OCI-LY1 (cell line): ENCODE measurements at regions not wholly inside any gene's neighbourhood (a gene's known extent, or its start where the extent isn't known, plus 50 kb on each side); places are given as distances from the start of the nearest gene placed in this dataset.

Experiments
- H2AFZ ChIP-seq: fragments of 200-600 bp; sonication (generic), shearing (Covaris generic); 2 replicates; pipeline ENCODE4 v1.6.0; 2014; ENCODE audit warnings: antibody characterized with exemption, mild to moderate bottlenecking, low read length
- H3F3A ChIP-seq: fragments of 200-600 bp; sonication (generic), shearing (Covaris generic); 2 replicates; pipeline ENCODE4 v1.6.0; 2014; ENCODE audit warnings: mild to moderate bottlenecking, antibody characterized with exemption, low read length, moderate library complexity; ENCODE audit not compliant: insufficient read depth
- H3K27ac ChIP-seq: fragments of 200-600 bp; sonication (generic); 2 replicates; pipeline ENCODE4 v1.5.1; 2014; ENCODE audit warnings: low read length, mixed run types, mild to moderate bottlenecking, low read depth; ENCODE audit not compliant: poor library complexity, severe bottlenecking
- H3K27me3 ChIP-seq: fragments of 200-600 bp; sonication (generic); 2 replicates; pipeline ENCODE4 v1.6.0; 2014; ENCODE audit warnings: antibody characterized with exemption, mild to moderate bottlenecking, low read length, moderate library complexity; ENCODE audit not compliant: insufficient read depth
- H3K36me3 ChIP-seq: fragments of 200-600 bp; sonication (generic); 2 replicates; pipeline ENCODE4 v1.6.1; 2014; ENCODE audit warnings: mild to moderate bottlenecking, antibody characterized with exemption, low read length, moderate library complexity, mixed read lengths; ENCODE audit not compliant: insufficient read depth
- H3K4me1 ChIP-seq: fragments of 200-600 bp; sonication (generic); 2 replicates; pipeline ENCODE4 v1.5.1; 2014; ENCODE audit warnings: mild to moderate bottlenecking, low read length, moderate library complexity; ENCODE audit not compliant: insufficient read depth, severe bottlenecking
- H3K4me2 ChIP-seq: fragments of 200-600 bp; sonication (generic), shearing (Covaris generic); 2 replicates; pipeline ENCODE4 v1.6.1; 2014; ENCODE audit warnings: low read length
- H3K4me3 ChIP-seq: fragments of 200-600 bp; sonication (generic); 2 replicates; pipeline ENCODE4 v1.5.1; 2014; ENCODE audit warnings: low read length, low read depth, mild to moderate bottlenecking, mixed read lengths; ENCODE audit not compliant: poor library complexity, severe bottlenecking
- H3K79me2 ChIP-seq: fragments of 200-600 bp; shearing (Covaris generic); 2 replicates; pipeline ENCODE4 v1.6.1; 2016; ENCODE audit warnings: mixed run types, low read length, mixed read lengths; ENCODE audit not compliant: insufficient read depth
- H3K9ac ChIP-seq: fragments of 200-600 bp; sonication (generic), shearing (Covaris generic); 2 replicates; pipeline ENCODE4 v1.6.1; 2014; ENCODE audit warnings: mild to moderate bottlenecking, low read length, mixed read lengths
- H3K9me2 ChIP-seq: fragments of 200-600 bp; sonication (generic), shearing (Covaris generic); 2 replicates; pipeline ENCODE4 v1.6.1; 2014; ENCODE audit warnings: low read depth, mild to moderate bottlenecking, low read length, mixed read lengths
- H3K9me3 ChIP-seq: fragments of 200-600 bp; shearing (Covaris generic); 2 replicates; pipeline ENCODE4 v1.6.1; 2014; ENCODE audit warnings: low read length, mixed read lengths
- H4K20me1 ChIP-seq: fragments of 200-600 bp; sonication (generic), shearing (Covaris generic); 2 replicates; pipeline ENCODE4 v1.6.0; 2016; ENCODE audit warnings: mild to moderate bottlenecking, low read length; ENCODE audit not compliant: insufficient read depth
- EZH2 ChIP-seq: fragments of 200-600 bp; sonication (generic), shearing (Covaris generic); IDR thresholded peaks from 2 replicates; pipeline ENCODE4 v1.8.0; 2017; ENCODE audit warnings: borderline replicate concordance, mixed run types, mild to moderate bottlenecking, antibody characterized with exemption, low read length, moderate library complexity, mixed read lengths
- TF ChIP-seq, protein P1 (sequence below): fragments of 200-600 bp; sonication (generic), shearing (Covaris generic); IDR thresholded peaks from 2 replicates; pipeline ENCODE4 v1.5.1; 2017; ENCODE audit warnings: mild to moderate bottlenecking, antibody characterized with exemption, low read length, moderate library complexity, mixed read lengths

DNA sequence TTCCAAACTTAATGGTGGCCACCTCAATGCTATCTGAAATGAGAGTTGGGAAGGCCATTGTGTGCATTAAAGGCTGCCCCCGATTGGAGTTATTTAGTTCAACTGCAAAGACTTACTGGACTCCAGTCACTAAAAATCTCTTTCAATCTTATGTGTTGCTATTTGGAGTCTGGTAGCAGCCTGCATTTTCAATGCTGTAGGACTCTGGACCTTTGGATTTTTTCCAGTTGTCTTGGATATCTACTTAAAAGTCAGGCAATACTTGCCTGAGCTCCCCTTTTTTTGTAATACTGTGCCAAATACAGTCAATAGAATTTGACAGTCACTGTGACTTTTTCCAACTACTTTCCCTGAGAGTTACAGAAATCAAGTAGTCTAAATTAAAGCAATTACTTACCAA, 281.9 kb downstream of the TRIB2 start:
- TF ChIP-seq, protein P1, sequence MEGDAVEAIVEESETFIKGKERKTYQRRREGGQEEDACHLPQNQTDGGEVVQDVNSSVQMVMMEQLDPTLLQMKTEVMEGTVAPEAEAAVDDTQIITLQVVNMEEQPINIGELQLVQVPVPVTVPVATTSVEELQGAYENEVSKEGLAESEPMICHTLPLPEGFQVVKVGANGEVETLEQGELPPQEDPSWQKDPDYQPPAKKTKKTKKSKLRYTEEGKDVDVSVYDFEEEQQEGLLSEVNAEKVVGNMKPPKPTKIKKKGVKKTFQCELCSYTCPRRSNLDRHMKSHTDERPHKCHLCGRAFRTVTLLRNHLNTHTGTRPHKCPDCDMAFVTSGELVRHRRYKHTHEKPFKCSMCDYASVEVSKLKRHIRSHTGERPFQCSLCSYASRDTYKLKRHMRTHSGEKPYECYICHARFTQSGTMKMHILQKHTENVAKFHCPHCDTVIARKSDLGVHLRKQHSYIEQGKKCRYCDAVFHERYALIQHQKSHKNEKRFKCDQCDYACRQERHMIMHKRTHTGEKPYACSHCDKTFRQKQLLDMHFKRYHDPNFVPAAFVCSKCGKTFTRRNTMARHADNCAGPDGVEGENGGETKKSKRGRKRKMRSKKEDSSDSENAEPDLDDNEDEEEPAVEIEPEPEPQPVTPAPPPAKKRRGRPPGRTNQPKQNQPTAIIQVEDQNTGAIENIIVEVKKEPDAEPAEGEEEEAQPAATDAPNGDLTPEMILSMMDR, result no peak
- no peak for TF ChIP-seq EZH2
- H2AFZ ChIP-seq, result no peak overlapping the region
- no peaks in the 10 kb centered on the region for H3K36me3 ChIP-seq
- no peak overlapping the region for H3K4me2 ChIP-seq
- no peak overlapping the region for H3K4me3 ChIP-seq
- no peaks in the 10 kb centered on the region for H3K79me2 ChIP-seq
- H3K9me2 ChIP-seq, result no peaks in the 10 kb centered on the region
- no peaks in the 10 kb centered on the region for H3K4me1 ChIP-seq
- no peaks in the 10 kb centered on the region for H3K27me3 ChIP-seq
- no peaks in the 10 kb centered on the region for H3F3A ChIP-seq
- H3K27ac ChIP-seq, result no peak overlapping the region
- H3K9me3 ChIP-seq, result no peaks in the 10 kb centered on the region
- H3K9ac ChIP-seq, result no peak overlapping the region
- H4K20me1 ChIP-seq, result no peaks in the 10 kb centered on the region

- H3K36me3 ChIP-seq, result no peaks in the 10 kb centered on the region
- no peaks in the 10 kb centered on the region for H3K27me3 ChIP-seq
- H3K4me2 ChIP-seq, result no peak overlapping the region
- H3K9ac ChIP-seq, result no peak overlapping the region
- H2AFZ ChIP-seq, result no peak overlapping the region
- H3K79me2 ChIP-seq, result no peaks in the 10 kb centered on the region
- no peaks in the 10 kb centered on the region for H3F3A ChIP-seq
- no peaks in the 10 kb centered on the region for H3K9me2 ChIP-seq
- no peak overlapping the region for H3K4me3 ChIP-seq
- TF ChIP-seq, protein P1, result no peak
- no peak for TF ChIP-seq EZH2
- H3K27ac ChIP-seq, result no peak overlapping the region
- no peaks in the 10 kb centered on the region for H3K9me3 ChIP-seq
- H3K4me1 ChIP-seq, result no peaks in the 10 kb centered on the region
- no peaks in the 10 kb centered on the region for H4K20me1 ChIP-seq
Measured at GRCh38 chr2:13000664-13001363, 284.1 kb downstream of the TRIB2 start.

DNA sequence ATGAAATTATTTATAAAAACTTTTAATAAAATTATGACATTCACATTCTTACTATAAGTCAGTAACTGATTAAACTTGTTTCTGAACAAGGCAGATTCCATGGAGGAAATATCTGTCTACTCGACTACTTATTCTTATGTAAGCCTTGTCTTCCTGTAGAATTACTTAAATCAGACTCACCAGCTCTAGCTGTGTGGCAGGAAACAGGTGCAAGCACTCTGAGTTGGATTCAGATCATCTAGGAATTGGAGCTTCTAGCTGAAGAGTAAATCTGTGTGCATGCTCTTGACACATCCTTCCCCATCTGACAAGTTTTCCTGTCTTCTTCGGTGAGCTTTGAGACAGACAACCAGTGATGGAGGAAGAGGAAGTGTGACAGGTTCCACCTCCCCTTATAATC, 284.7 kb downstream of the TRIB2 start:
- Histone ChIP-seq H3K79me2 (no peaks in the 10 kb centered on the region), H2AFZ (no peak overlapping the region), H3K27me3 (no peaks in the 10 kb centered on the region), H3K9me2 (no peaks in the 10 kb centered on the region), H3F3A (no peaks in the 10 kb centered on the region), H3K27ac (no peak overlapping the region), H3K4me2 (no peak overlapping the region), H3K4me1 (no peaks in the 10 kb centered on the region), H3K9ac (no peak overlapping the region), H3K36me3 (no peaks in the 10 kb centered on the region), H4K20me1 (no peaks in the 10 kb centered on the region), H3K9me3 (no peaks in the 10 kb centered on the region), H3K4me3 (no peak overlapping the region)
- TF ChIP-seq, protein P1, result no peak
- no peak for TF ChIP-seq EZH2
